ENCODE measurements at regions not wholly inside any gene's neighbourhood (a gene's known extent, or its start where the extent isn't known, plus 50 kb on each side); places are given as distances from the start of the nearest gene placed in this dataset.

DNA sequence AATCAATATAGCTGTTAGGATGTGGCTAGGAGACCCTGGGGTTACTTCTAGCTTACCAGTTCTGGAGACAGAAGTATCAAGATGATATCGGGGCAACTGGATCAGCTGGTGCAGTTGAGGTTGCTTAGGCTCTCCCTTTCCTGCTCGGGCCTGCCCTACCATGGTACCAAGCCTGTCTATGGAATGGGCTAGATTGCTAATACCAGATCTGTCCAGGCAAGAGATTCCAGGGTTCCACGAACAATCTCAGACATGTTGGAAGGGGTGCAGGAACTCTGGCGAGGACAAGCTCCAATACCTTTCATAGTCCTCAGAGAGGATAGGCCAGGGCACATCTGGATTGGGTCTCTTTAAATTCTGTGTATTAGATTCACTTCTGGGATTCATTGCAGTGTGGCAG, 53.8 kb downstream of the ADM start:
- H3K27ac Mint-ChIP-seq, result no peak overlapping the region

GRCh38 chr11:10359171-10359570, 54.3 kb downstream of the ADM start:
- H3K36me3 Mint-ChIP-seq (ENCODE audit: insufficient read depth), result no peaks in the 10 kb centered on the region
- DNase-seq (ENCODE audit: low spot score, unreplicated experiment), result no peak
- no peaks in the 10 kb centered on the region for H3K9me3 Mint-ChIP-seq (ENCODE audit: low read depth)
- no peaks in the 10 kb centered on the region for H3K27me3 Mint-ChIP-seq
- H3K4me3 Mint-ChIP-seq (ENCODE audit: low read depth), result no peak overlapping the region
- TF ChIP-seq CTCF (IDR thresholded peaks at IDR 0.05; ENCODE audit: unreplicated experiment), result no peak
- no peaks in the 10 kb centered on the region for H3K4me1 Mint-ChIP-seq (ENCODE audit: low read depth)
- no peak overlapping the region for H3K27ac Mint-ChIP-seq

More for the DNA sequence above, 53.8 kb downstream of the ADM start:
- Mint-ChIP-seq H3K4me1 (ENCODE audit: low read depth) (no peaks in the 10 kb centered on the region), H3K36me3 (ENCODE audit: insufficient read depth) (no peaks in the 10 kb centered on the region), H3K9me3 (ENCODE audit: low read depth) (no peaks in the 10 kb centered on the region), H3K27me3 (no peaks in the 10 kb centered on the region), H3K4me3 (ENCODE audit: low read depth) (no peak overlapping the region)
- no peak for DNase-seq (ENCODE audit: low spot score, unreplicated experiment)
- no peak for TF ChIP-seq CTCF (IDR thresholded peaks at IDR 0.05; ENCODE audit: unreplicated experiment)

- no peak for TF ChIP-seq CTCF (IDR thresholded peaks at IDR 0.05; ENCODE audit: unreplicated experiment)
Observed at GRCh38 chr11:10360835-10361234, 56.0 kb downstream of the ADM start.

DNA sequence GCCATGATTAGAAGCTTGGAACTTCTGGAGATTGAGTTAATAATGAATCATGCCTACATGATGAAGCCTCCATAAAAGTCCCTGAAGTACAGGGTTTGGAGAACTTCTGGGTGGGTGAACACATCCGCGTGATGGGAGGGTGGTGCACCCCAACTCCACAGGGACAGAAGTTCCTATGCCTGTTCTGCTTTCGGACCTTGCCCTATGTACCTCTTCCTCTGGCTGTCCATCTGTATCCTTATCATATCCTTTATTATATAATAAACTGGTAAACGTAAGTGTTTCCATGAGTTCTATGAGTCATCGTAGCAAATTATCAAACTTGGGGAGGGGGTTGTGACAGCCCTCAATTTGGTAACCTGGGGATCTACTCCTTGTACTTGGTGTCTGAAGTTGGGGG, 60.2 kb downstream of the ADM start:
- H3K4me3 Mint-ChIP-seq (ENCODE audit: low read depth), result no peak overlapping the region
- H3K4me1 Mint-ChIP-seq (ENCODE audit: low read depth), result peaks cover 6% of the 10 kb centered on the region
- TF ChIP-seq CTCF (IDR thresholded peaks at IDR 0.05; ENCODE audit: unreplicated experiment), result no peak
- no peaks in the 10 kb centered on the region for H3K27me3 Mint-ChIP-seq
- H3K27ac Mint-ChIP-seq, result no peak overlapping the region
- H3K36me3 Mint-ChIP-seq (ENCODE audit: insufficient read depth), result no peaks in the 10 kb centered on the region
- H3K9me3 Mint-ChIP-seq (ENCODE audit: low read depth), result peaks cover 2% of the 10 kb centered on the region
- no peak for DNase-seq (ENCODE audit: low spot score, unreplicated experiment)

More at GRCh38 chr11:10360835-10361234, 56.0 kb downstream of the ADM start:
- H3K27me3 Mint-ChIP-seq, result no peaks in the 10 kb centered on the region
- no peaks in the 10 kb centered on the region for H3K4me1 Mint-ChIP-seq (ENCODE audit: low read depth)
- H3K9me3 Mint-ChIP-seq (ENCODE audit: low read depth), result no peaks in the 10 kb centered on the region
- H3K27ac Mint-ChIP-seq, result no peak overlapping the region
- DNase-seq (ENCODE audit: low spot score, unreplicated experiment), result no peak
- no peaks in the 10 kb centered on the region for H3K36me3 Mint-ChIP-seq (ENCODE audit: insufficient read depth)
- H3K4me3 Mint-ChIP-seq (ENCODE audit: low read depth), result no peak overlapping the region

GRCh38 chr11:10366568-10367331, 61.9 kb downstream of the ADM start:
- H3K4me3 Mint-ChIP-seq (ENCODE audit: low read depth), result no peak overlapping the region
- TF ChIP-seq CTCF (IDR thresholded peaks at IDR 0.05; ENCODE audit: unreplicated experiment), result peak; percentile 79
- H3K4me1 Mint-ChIP-seq (ENCODE audit: low read depth), result peaks cover 6% of the 10 kb centered on the region
- peak overlapping the region; percentile 23 for H3K27ac Mint-ChIP-seq
- H3K27me3 Mint-ChIP-seq, result no peaks in the 10 kb centered on the region
- peak; percentile 39 for DNase-seq (ENCODE audit: low spot score, unreplicated experiment)
- peaks cover 5% of the 10 kb centered on the region for H3K9me3 Mint-ChIP-seq (ENCODE audit: low read depth)
- no peaks in the 10 kb centered on the region for H3K36me3 Mint-ChIP-seq (ENCODE audit: insufficient read depth)
